HG02938 (cell line): ENCODE measurements at regions not wholly inside any gene's neighbourhood (a gene's known extent, or its start where the extent isn't known, plus 50 kb on each side); places are given as distances from the start of the nearest gene placed in this dataset.

Source experiments
- ATAC-seq: cut with Tn5 transposase; IDR thresholded peaks from one replicate; pipeline ENCODE4 v1.9.1; 2021; ENCODE audit warnings: mild to moderate bottlenecking, moderate library complexity; ENCODE audit not compliant: unreplicated experiment

- no peak for ATAC-seq
Measured at GRCh38 chr13:106354961-106355360, 180.5 kb downstream of the EFNB2 start.

- no peak for ATAC-seq
Measured at GRCh38 chr13:106352850-106353249, 182.6 kb downstream of the EFNB2 start.

- ATAC-seq: no peak
Measured at GRCh38 chr13:106351251-106351650, 184.2 kb downstream of the EFNB2 start.

GRCh38 chr13:106350208-106350607 is 185.3 kb downstream of the EFNB2 start:
- no peak for ATAC-seq

GRCh38 chr13:106349080-106349931 is 186.2 kb downstream of the EFNB2 start:
- ATAC-seq: no peak

GRCh38 chr13:106348075-106348840 is 187.2 kb downstream of the EFNB2 start:
- ATAC-seq: no peak

- no peak for ATAC-seq
Measured at GRCh38 chr13:106344342-106344741, 191.1 kb downstream of the EFNB2 start.

- ATAC-seq: no peak
Measured at GRCh38 chr13:106343836-106344235, 191.6 kb downstream of the EFNB2 start.

- ATAC-seq: no peak
Measured at GRCh38 chr13:106340249-106340648, 195.2 kb downstream of the EFNB2 start.

GRCh38 chr13:106337096-106337850 is 198.2 kb downstream of the EFNB2 start:
- no peak for ATAC-seq

- ATAC-seq: no peak
Measured at GRCh38 chr13:106336668-106337067, 198.8 kb downstream of the EFNB2 start.

- no peak for ATAC-seq
Measured at GRCh38 chr13:106332621-106333020, 202.8 kb downstream of the EFNB2 start.

- no peak for ATAC-seq
Measured at GRCh38 chr13:106331116-106331515, 204.3 kb downstream of the EFNB2 start.

- ATAC-seq: no peak
Measured at GRCh38 chr13:106329941-106330340, 205.5 kb downstream of the EFNB2 start.

- no peak for ATAC-seq
Measured at GRCh38 chr13:106326751-106327150, 208.7 kb downstream of the EFNB2 start.

GRCh38 chr13:106324444-106324843 is 211.0 kb downstream of the EFNB2 start:
- no peak for ATAC-seq

GRCh38 chr13:106322628-106323027 is 212.8 kb downstream of the EFNB2 start:
- no peak for ATAC-seq

- ATAC-seq: no peak
Measured at GRCh38 chr13:106318941-106319411, 216.5 kb downstream of the EFNB2 start.

GRCh38 chr13:106314417-106314816 is 221.0 kb downstream of the EFNB2 start:
- ATAC-seq: no peak

- no peak for ATAC-seq
Measured at GRCh38 chr13:106311004-106311403, 224.5 kb downstream of the EFNB2 start.

GRCh38 chr13:106310291-106310865 is 225.1 kb downstream of the EFNB2 start:
- ATAC-seq: no peak
